ENCODE measurements at regions not wholly inside any gene's neighbourhood (a gene's known extent, or its start where the extent isn't known, plus 50 kb on each side); places are given as distances from the start of the nearest gene placed in this dataset.

DNA sequence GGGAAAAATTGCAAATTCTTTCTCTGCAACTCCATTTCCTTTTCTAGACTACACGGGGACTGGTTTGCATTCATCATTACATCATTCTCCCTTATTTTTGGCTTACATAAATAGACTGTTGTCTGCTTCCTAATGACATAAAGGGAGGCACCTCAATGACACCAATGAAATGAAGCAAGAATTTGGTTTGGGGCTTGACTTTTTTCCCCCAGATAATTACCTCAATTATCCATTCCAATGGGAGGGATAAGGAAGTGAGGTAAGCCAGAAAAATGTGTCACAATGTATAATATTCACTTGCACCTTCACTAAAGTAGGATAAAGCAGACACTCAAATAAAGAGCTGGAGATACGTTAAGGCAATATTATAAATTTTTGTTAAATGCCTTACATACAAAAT lies 240.6 kb upstream of the GRIP1 start:
- DNase-seq, result peak; percentile 5

DNA sequence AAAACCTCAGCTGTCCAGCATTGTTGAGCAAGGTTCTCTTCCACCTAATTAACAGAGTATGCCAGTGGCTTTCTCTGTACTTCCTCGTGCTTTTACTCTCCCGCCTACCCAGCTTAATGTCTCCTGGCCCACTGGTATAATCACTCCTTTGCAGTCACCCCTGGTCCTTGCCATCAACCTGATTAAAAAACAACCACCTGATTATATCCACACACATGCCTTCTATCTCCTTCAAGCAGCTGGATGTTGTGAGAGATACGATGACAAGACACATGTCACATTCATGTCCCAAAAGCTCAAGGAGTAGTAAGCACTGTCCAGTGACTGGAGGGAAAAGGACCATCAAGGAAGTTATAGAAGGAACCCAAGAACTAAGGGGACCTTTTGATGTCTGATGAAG lies 241.3 kb upstream of the GRIP1 start:
- no peak for DNase-seq

DNA sequence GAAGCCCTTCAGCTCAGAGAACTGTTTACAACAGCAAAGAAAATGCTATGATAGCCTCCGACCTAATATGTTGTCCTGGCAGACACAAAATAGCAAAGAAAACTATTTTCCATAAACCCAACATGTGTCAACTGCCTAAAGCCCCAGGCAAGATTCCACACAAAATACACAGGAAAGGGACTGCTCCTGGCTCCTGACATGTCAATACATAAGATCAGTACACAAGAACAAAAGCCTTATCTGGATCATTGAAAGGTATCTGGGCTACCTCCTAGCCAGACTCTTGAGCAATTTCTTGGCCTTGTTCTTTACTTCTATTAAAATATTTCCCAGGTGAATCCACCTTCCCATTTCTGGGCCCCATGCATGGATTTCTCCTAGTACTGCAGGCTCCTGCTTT lies 242.3 kb upstream of the GRIP1 start:
- DNase-seq, result no peak

DNA sequence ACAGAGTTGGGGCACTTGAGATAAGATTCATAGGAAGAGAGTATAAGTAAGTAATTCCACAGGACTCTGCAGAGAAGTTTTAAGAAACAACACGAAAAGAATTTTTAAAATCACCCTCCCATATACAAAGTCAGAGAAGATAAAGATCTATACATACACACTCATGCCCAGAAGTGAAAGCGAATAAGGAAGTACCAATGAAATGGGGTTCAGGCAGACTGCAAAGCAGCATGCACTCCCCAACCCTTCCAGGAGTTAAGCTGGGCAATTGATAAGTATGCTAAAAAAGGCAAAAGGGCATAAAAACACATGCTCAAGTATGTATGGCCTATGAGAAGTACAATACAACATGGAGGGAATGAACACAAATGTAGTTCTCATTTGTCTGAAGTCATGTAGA lies 246.2 kb upstream of the GRIP1 start:
- no peak for DNase-seq

DNA sequence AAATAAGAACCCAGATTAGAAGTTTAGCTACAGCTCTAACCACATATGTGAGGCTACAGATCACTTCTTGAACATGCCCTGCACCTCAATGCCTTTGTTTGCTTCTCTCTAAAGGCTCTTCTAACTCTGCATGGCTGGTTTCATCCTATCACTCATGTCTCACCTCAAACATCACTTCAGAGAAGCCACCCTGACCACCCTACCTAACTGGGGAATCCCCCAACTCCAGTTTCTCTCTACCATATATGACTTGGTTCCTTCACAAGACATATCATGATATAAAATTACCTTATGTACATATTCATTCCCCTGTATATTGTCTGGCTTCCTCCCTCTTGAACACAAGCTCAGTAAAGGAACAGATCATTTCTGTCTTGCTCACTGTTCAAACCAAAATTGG lies 250.2 kb upstream of the GRIP1 start:
- no peak for DNase-seq

DNA sequence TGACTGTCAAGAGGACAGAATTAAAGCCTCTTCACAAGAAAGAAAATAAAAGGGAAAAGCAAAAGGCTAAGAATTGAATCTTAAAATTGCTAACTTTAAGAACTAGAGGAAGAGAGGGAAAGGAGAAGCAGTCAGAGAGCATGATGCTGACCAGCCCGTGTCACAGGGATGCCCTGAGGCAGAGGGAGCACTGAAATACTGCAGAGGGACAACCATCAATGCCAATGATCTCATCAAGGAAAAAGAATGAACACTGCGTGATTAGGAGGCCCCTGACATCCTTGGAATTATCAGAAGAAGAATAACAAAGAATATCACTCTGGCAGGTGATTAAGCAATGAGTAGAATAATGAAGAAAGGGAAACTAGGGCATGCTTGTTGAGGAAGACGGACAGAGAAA lies 252.2 kb upstream of the GRIP1 start:
- DNase-seq, result no peak

DNA sequence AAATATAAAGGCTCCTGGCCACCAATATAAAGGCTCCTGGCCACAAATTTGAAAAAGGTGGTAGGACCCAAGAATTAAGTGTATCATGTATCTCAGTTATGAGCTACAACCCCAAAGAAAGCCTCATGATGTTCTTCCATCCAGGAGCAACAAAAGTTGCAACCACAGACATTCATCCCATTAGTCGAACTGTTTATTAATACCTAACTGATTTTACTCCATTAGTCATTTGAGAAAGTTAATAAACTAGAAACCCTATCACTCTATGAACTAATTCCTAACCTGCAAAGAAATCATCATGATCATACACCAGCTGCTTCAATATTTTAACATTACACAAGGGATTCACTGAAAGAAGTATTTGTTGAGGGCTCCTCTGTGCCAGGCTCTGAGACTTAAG lies 253.2 kb upstream of the GRIP1 start:
- DNase-seq, result no peak

DNA sequence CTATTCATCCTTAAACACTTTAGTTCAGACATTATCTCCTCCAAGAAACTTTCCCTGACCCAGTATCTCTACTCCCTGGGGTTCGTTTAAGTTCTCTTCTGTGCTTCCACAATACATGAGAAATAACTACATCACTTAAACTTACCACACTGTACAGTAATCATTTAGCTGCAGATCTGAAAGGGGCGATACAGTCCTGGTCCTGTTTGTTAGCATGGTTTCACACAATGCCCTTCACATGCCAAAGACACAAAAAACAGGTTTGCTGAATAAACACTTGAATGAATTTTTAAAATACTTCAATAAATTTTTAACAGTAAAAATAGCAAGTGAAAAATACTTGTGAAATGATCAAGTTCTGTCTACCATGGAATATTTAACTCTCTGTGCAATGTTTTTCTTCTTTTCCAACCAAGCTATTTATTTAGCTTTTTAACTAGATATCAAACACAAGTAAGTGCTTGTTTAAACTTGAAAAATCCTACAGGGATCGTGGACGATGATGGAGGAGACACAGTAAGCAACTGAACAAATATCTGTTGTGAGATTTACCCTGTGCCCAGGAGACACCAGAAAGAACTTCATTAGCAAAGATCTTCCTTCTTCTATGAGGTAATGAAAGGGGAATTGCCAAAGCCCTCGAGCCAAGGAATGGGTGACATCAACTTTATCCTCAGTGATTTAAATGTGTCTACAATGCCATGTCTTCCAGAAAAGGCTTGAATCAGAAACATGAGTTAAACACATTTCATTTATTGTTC lies 255.6 kb upstream of the GRIP1 start:
- no peak for DNase-seq

DNA sequence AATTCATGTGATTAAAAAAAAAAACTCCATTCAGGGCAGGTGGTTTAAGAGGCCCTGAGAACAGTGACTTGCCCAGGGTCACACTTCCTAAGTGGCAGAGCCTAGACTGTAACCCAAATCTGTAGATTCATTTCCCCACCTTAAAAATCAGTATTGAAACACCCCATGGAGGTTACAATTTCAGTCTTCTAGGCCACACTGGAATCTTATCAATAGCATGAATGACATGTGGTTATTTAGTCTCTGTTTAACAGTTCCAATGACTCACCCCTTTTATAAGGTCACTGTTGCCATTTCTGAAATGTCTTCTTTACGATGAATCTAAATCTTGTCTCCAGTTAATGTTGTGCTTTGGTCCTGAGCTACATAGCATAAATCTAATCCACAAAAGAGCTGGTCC lies 262.3 kb upstream of the GRIP1 start:
- no peak for DNase-seq

DNA sequence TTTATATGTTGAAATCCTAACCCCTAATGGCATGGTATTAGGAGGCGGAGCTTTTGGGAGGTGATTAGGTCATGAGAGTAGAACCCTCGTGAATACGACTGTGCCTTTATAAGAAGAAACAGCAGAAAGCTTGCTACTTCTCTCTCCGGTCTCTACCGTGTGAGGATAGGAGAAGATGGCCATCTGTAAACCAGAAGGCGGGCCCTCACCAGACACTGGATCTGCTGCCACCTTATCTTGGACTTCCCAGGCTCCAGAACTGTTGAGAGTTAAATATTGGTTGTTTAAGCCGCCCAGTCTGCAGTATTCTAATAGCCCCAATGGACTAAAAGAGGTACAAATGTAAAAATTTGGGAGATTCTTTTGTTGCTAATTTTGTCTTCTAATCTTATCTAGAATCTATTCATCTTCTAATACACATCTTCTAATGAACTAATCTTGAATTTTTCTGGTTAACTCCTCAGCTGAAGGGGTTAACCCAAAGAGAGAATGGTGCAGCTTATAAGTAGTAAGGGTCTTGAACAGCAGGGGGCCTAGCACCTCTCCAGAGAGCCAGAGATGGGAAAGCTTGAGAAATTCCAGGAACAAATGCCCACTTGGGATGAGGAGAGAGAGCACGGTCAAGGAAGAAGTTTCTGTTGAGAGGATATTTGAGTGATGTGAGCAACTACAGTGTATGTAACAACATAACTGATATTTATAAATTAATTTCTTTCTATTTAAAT lies 264.0 kb upstream of the GRIP1 start:
- no peak for DNase-seq

DNA sequence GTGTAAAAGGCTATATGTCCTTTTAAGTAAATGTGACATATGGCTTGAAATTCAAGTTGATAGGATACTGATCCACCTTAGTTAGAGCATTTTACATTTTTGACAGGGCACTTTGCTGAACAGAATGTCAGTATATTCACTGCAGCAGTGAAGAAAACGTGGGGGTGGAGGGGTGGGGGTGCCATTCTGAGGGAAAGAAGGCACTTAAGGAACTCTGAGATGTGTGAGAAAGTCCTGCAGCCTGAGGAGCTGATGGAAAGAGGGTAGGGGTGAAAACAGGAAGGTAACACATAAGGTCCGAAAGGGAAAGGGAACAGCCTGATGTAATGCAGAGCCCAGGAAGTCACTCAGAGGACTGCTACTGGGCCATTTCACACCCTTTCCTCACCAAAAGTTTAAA lies 265.5 kb upstream of the GRIP1 start:
- no peak for DNase-seq

DNA sequence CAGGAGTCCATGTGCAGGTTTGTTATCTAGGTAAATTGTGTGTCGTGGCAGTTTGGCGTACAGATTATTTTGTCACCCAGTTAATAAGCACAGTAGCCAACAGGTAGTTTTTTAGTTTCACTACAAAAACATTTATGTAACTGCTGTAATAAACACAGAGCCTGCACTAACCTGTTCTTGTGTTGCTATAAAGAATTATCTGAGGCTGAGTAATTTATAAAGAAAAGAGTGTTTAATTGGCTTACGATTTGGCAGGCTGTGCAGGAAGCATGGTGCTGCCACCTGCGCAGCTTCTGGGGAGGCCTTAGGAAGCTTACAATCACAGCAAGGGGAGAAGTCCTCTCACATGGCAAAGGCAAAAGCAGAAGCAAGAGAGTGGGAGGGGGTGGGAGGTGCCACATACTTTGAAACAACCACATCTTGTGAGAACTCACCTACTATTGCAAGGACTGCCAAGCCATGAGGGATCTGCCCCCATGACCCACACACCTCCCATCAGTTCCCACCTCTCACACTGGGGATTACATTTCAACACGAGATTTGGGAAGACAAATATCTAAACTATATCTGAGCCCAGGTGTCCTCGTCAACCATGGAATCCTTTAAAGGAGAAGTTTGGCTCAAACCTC lies 266.4 kb upstream of the GRIP1 start:
- DNase-seq, result no peak

DNA sequence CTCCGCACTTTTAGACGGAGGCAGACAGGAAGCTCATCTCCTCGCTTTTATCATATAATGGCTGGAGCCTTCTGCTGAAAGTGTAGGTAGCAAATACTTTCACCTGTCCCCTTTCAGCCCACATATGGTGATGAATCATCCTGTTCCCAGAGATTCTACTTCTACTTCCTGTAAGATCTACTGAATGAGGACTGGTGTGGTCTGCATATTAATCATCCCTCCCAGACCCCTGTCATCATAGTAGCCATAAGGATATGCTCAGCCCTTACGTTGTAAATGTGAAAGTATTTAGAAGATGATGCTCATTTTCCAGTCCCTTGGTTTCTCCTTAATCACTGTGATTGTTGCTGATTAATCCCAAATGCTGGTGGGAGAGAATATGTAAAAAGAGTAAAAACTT lies 268.2 kb upstream of the GRIP1 start:
- DNase-seq, result no peak

DNA sequence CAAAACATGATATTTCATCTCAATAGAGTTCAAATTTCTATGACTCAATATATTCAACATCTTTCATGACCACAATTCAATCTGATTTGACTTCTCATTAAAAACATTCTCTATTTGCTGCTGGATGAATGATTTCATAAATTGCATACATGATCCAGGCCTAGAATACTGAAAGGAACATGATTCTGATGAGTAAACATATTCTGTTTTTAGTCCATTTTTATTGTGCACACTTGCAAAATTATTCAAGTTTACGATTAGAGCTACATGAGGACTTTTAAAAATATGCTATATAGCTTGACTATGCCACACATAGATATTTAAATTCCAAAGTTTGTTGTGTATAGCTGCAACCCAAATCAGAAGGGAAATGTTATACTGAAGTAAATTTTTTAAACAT lies 273.8 kb upstream of the GRIP1 start:
- DNase-seq, result no peak

DNA sequence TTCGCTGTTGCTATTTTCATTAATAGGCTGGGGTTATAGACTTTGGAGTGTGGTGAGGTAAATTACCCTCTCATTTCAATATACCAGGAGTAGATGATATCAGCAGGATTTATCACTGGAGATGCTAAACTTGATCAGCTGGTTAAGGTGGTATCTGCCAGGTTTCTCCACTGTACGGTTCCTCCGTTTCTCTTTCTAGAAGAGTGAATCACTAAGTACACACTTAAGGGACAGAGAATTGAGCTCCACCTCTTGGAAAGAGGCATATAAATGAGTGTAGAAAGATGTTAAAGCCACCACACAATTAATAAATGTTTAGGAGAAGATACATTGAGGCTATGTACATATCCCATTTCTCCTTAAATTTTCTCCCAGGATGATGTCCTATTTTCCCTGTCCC lies 277.4 kb upstream of the GRIP1 start:
- DNase-seq, result no peak

DNA sequence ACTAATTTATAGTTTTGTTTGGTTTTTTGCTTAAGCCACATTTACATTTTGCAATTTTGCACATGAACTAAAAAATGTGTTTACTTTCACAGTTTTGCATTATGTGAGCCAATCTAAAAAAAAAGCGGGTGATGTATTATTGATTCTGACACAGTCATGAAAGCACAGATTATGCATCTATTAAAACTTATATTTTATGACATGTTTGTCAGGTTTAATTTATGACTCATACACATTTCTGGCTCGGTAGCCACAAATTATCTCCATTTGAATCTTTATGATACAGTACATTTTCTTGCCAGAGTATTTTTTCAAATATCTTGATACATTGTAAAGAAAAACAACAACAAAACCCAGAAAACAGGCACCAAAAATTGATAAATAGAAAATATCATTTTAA lies 280.4 kb upstream of the GRIP1 start:
- DNase-seq, result no peak

DNA sequence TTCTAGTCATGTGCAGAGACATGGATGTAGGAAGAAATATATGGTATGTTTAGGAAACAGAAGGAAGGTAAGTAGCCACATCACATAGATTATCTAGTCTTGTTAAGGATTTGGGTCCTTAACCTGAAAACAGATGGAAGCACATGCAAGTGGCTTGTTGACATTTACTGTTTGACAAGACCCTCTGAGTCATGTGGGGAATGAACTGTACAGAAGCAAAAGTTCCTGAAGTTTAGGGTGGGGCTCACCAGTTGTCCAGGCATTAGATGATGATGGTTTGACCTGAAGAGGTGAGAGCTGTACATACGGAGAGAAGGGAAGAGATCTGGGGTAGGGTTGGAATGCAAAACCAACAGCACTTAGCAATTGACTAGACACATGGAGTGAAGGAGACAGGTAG lies 281.1 kb upstream of the GRIP1 start:
- no peak for DNase-seq

DNA sequence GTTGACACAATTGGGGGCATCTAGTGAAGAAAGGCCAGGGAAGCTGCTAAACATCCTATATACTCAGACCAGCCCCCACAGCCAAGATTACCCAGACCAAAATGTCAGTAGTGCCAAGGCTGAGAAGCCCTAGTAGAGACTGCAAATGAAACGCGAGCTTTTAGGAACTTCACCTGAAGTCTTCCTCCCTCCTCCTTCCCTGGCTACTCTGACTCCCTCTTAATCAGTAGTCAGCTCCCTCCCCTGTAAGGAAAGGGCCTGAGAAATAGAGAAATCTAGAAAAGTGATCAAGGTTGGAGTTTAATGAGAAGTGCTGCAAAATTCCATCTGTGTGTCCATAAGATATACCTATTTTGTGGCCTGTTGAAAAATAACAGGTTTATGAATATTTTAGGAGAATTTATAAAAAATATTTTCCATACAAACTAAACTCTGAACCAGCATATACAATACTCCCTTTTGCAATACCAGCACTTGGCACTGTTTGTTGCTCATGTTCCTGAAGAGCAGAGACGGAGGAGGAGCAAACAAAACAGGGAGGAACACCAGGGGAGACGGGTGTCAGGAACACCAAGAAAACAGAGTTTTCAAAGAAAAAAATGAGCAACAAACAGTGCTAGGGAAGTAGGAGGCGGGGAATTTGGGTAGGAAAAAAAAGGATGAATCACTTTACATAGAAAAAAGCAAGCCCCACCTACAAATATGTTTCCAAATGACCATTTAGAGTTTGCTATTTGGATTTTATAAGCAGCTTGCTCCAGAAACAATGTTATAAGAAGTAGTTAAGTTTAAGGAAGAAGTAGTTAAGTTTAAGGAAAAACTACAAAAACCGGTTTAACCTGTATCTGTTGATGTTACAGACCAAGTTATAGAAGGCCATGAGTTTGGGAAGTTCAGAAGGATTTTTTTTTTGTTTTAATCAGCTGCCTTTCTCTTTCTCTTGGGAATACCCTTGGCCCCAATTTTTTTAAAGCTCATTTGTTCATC lies 282.1 kb upstream of the GRIP1 start:
- DNase-seq, result no peak

DNA sequence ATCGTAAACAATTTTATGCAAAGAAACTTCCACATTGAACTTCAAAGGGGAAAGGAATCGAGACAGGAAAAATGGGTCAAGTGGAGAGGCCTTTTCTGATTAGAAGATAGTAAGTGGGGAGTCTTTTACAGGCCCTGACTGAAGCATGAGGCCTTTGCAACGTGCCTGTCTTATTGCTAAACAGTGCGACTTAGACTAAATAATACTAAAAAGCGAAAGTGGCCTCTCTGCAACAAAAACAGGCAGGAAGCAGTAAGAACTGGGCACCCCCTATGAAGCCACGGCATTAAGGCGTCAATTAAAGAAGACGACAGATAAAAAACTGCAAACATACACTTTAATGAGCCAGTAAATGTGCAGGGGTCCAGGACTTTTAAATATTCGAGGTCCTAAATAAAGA lies 283.4 kb upstream of the GRIP1 start:
- DNase-seq, result no peak

DNA sequence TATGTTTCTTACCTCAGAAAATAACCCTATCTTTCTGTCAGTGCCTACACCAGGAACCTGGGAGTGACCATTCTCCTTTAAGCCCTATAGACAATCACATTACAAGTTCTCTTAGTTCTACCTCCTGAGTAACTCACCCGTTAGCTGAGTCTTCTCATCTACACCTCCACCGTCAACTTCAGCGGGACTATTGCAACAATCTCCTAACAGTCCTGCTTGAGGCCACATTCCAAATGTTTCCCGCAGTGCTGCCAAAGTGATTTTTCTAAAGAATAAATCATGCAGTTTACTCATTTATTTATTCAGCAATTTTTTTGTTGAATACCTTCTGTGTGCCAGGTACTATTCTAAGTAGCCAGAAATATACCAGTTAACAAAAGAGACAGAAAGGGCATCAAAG lies 285.0 kb upstream of the GRIP1 start:
- no peak for DNase-seq

DNA sequence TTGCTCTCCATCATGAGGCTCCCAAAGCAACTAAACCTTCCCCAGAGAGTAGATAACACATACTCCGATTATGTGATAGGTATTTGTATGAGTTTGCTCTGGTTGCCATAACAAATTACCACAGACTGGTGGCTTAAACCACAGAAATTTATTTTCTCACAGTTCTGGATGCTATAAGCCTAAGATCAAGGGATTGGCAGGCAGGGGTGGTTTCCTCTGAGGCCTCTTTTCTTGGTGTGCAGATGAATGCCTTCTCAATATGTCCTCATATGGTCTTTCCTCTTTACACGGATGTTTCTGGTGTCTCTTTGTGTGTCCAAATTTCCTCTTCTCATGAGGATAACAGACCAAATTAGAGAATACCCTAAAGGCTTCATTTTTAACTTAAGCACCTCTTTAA lies 285.8 kb upstream of the GRIP1 start:
- no peak for DNase-seq

DNA sequence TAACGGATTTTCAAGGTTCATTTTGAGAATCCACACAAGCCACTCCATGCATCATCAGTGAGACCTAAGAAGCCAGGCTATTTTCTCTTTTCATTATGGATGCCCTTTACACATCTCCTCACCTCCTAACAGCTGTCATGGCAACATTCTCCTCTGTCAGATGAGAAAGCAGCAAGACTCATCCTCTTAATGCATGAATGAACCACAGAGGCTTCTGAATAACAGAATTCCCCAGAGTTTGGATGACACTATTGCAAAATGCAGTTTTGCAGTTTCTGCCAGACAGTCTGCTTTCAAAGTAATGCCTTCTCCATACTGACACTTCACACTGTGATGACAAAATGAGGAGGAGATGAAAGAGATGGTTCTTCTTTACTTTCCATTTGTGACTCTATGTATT lies 286.7 kb upstream of the GRIP1 start:
- DNase-seq, result no peak

DNA sequence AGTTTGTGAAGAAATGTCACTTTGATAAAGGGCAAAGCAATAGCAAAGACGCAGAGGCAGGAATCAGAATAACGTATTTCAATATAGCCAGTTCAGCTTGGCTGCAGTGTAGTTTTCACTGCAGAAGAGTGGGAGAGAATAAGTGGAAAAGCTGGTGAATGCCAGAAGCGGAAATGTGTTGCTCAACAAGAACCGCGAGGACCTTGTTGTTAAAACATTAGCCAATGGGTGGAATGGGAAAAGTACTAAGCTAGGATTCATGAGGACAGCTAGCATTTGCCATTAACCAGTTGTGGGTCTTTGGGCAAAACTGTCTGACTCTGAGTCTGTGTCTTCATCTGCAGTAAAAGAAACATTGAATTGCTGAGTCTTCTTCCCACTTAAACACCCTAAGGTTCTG lies 292.9 kb upstream of the GRIP1 start:
- DNase-seq, result no peak
